ENCODE measurements at regions not wholly inside any gene's neighbourhood (a gene's known extent, or its start where the extent isn't known, plus 50 kb on each side); places are given as distances from the start of the nearest gene placed in this dataset.

DNA sequence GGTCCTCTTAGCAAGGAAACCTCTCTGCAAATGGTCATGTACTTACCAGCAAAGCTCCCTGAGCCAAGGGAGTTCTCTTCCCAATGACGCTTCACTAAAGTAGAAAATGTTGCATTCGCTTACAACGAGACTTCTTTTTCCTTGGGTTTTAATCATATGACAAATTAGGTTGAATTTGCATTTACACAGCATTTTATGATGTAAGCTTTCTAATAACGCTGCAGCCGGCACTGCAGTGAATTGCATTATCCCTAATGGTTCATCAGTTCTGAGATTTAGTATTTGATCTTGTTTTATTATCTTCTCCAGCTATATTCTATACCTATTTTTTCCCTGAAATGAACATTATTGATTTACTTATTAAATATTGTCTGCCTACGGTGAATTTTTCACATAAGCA, 339.3 kb upstream of the PFKP start:
- no peak for DNase-seq (ENCODE audit: low spot score)

GRCh38 chr10:2716596-2716995, 350.8 kb upstream of the PFKP start:
- DNase-seq (ENCODE audit: low spot score) = no peak

DNA sequence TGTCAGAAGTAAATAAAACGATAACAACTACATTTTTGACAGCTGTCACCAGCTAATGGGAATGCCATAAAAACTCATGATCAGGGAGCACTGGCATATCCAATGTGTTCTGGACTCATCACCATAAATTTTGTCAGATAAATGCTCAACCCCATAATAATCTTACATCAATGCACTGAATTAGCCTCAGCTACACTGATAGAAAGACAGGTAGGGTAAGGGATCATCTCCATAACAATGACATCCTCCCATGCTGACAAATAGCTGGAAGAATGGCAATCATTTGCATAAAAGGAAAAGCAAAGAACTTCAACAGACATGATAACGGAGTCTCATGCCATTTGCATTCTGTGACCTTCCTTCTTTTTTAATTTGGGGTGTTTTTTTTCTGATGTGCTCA, 352.8 kb upstream of the PFKP start:
- no peak for DNase-seq (ENCODE audit: low spot score)

GRCh38 chr10:2703953-2704352, 363.4 kb upstream of the PFKP start:
- DNase-seq (ENCODE audit: low spot score) = no peak

DNA sequence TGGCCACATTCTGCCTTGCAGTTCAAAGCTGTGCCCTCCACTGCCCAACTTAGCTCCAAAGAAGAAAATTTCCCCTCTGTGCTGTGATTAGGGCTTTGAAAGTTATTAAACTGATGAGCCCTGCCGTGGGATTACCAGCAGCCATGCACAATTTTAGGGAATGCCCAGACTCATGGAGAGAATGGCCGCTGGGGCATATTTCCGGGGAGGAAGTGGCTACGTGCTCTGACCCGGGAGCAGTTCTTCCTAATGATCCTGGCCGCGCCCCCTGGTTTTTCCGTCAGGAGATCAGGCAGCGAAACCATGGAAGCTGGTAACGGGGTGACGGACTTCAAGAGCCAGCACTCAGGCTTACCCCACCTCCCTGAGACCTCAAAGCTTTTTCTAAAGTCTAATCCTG, 365.5 kb upstream of the PFKP start:
- no peak for DNase-seq (ENCODE audit: low spot score)

- no peak for DNase-seq (ENCODE audit: low spot score)
Observed at GRCh38 chr10:2700626-2701305, 366.6 kb upstream of the PFKP start.

- DNase-seq (ENCODE audit: low spot score) = no peak
Observed at GRCh38 chr10:2688958-2689357, 378.4 kb upstream of the PFKP start.

DNA sequence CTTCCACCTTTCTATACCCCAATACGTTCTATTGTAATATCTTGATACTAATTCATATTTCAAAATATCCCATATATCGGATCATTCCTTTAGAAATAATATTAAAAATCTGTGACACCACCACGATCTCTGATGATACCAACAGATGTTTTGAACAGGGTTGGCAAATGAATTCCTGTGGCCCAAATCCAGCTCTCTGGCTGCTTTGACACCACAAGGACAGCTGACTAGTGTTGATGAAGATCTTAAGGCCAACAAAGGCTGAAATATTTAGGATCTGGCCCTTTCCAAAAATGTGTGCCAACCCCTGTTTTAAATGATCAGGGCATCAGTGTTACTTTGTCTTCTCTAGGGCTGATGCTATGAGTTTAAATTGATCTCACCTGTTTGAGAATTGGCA, 380.7 kb upstream of the PFKP start:
- DNase-seq (ENCODE audit: low spot score) = no peak

GRCh38 chr10:2682491-2682890, 384.9 kb upstream of the PFKP start:
- DNase-seq (ENCODE audit: low spot score) = no peak

DNA sequence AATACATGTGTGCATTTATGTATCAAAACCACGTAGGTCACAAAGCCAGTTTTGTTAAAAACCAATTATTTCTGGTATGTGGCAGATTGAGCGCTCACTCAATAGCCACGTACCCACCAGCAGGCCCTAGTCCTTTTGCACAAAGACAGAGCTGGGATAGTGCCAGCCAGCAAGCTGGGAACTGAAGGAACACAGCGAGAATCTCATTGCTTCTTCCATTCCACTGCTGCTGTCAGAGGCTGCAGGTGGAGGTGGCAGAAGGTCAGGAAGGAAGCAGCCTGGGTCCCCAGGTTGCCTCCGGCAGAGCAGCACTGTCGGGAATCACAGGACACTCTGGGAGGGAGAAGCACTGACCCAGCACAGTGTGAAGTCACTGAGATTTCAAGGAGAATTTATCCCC, 385.5 kb upstream of the PFKP start:
- DNase-seq (ENCODE audit: low spot score) = no peak

- DNase-seq (ENCODE audit: low spot score) = no peak
Observed at GRCh38 chr10:2680821-2681220, 386.5 kb upstream of the PFKP start.

DNA sequence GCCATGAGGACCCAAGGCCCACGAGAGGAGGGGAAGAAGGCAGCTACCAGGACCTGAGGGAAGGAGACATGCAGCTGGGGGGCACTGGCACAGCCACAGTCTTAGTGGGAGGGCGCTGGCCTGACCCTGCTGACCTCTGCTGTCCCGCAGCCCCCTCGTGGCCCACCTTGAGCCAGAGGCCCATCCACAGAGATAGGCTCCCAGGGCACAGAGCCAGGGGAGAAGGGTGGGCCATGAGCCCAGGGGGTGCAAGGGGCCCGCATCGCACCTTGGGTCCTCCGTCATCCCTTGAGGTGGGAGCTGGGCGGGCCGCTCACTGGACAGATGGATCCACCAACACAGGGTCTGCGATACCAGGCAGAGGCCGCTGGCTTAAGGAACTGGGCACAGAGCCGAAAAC, 387.7 kb upstream of the PFKP start:
- DNase-seq (ENCODE audit: low spot score) = no peak

- no peak for DNase-seq (ENCODE audit: low spot score)
Observed at GRCh38 chr10:2676455-2676854, 390.9 kb upstream of the PFKP start.

DNA sequence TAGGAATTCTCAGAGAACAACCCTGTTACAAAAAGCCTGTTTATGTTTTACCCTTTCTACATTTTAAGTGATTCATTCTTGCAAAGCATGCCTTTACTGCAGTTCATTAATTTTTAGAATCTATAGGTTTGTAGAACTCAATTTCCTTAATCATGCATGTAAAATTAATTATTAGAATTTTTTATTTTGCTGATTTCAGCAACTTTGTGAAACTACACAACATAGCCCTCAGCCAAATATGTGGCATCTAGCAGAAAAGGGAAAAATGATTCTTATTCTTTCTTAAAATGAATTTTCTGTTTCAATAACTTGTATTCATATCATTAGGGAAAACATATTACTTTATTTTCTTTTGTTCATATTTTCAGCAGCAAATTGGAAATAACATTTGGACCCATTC, 392.9 kb upstream of the PFKP start:
- DNase-seq (ENCODE audit: low spot score) = no peak

DNA sequence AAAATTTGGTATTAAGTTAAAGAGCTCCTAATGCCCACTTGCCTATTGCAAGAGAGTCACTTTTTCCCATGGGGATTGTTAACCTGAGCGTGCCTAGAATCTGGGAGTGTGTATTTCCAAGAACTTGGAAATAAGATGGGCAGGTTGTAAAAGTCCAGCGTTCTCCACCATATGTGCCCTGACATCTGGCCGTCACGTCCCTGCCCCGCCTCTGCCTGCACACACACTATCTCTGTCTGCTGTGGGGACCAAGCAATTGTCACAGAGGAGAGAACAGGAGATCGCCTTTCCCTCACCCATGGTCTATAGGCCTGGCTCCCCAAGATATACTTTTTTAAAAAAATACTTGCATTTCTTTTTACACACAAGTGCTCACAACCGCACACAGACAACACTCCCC, 396.5 kb upstream of the PFKP start:
- no peak for DNase-seq (ENCODE audit: low spot score)

DNA sequence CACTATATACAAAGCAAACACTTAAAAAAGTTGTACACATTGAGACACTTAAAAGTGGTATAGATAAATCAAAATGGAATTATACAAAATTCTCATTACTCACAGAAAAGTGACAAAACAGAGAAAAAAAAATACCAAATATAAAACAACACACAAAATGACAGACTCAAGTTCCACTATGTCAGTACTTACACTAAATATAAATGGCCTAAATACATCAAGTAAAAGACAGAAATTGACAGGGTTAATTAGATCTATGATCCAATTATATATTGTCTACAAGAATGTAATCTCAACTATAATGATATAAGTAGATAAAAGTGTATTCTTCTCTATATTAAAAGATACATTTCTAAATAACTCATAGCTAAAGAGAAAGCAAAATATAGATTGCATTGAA, 401.6 kb upstream of the PFKP start:
- no peak for DNase-seq (ENCODE audit: low spot score)

DNA sequence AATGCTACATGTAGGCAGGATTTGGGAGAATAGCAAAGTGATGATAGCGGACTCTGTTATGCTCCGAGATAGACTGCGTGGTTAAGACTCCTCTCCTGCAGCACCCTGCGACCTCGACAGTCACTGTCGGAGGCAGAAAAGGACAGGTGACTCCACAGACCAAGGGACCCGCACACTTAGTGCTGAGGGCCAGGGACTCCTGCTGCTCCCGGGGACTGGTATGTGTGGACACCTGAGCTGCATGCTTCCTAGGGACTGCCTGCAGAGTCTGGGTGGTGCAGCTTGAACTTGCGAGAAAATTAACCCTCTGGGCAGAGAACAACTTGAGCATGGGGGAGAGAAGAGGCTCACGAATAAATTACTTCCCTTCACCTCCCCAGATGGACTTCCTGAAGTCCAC, 407.1 kb upstream of the PFKP start:
- DNase-seq (ENCODE audit: low spot score) = no peak

DNA sequence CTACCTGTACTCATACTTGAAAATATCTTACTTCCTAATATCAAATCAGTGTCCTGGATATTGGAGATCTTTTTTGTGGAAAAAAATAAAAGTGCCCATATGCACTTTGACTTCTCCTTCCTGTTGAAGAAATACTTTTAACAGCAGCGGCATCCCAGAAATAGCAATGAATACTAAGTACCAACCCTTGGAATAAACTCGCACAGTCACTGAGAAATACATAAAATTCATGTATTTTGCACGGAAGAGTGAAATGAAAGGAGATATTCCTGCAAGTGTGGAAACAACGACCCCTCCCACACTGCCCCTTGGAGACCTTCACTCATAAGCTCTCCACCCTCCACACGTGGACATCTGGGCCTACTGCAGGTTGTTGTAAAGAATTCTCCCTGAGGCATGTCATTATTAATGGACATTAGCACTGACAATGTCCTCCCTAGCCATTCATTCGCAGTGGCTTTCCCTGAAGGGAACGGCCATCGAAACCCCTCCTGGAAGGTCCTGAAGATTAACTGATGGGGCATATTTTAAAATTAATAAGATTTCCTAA, 407.6 kb upstream of the PFKP start:
- no peak for DNase-seq (ENCODE audit: low spot score)

GRCh38 chr10:2658780-2659179, 408.6 kb upstream of the PFKP start:
- DNase-seq (ENCODE audit: low spot score) = no peak

DNA sequence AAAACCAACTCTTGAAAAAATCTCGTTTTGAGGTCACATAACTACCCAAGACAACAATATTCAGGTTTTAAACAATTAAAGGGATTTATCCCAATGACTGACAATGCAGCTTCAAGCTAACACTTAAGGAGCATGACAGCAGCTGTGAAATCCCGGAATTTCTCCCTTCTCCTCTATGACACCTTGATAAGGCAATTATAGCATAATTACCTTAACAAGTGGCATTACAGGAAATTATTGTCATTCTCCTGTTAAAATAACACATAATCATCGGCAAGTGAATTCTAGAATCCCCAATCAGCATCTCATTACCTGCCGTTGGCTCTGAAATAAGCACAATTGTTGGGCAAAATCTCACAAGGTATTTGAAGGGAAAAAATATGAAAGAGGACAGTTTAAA, 417.0 kb upstream of the PFKP start:
- DNase-seq (ENCODE audit: low spot score) = no peak

DNA sequence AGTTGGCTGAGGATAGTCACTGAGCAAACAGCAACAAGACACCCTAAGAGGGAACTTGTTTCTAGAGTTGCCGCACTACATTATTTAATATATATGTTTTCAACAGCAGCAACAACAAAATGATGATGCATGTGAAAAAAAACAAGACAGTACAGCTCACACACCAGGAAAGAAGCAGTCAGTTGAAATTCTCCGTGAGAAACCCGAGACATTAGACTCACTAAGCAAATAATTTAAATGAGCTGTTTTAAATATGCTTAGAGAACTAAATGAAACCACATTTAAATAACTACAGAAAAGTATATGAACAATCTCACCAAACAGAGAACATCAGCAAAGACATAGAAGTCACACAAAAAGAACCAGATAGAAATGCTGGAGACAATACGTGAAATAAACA, 426.3 kb upstream of the PFKP start:
- DNase-seq (ENCODE audit: low spot score) = no peak

GRCh38 chr10:2633630-2634029, 433.7 kb upstream of the PFKP start:
- DNase-seq (ENCODE audit: low spot score) = no peak

DNA sequence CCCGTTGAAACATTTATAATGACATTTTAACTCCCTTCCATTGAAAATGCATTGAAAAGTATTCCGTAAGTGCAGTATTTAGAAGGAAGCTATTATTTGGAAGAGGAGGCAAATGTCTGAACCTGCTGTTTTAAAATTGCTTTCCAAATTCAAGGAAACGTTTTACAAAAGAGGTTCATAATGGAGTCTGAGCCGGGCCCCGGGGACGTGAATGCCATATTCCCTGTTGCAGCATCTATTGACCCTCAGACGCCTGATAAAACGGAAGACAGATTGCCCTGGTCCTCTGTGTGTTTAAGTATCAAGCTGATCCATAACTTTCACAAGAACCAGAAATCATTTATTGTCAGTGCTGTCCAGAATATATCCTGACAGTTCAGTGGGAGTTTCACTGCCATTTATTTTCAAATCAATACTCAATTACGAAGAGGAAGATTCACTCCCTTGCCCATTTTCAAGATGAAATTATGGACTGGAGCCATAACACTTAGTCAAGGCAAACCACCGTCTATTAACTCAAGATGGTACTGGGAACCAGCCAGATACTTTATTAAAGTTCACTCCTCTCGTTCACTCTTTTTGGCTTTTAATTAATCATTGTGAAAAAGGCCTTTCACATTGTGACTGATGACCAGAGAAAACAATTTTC, 435.7 kb upstream of the PFKP start:
- DNase-seq (ENCODE audit: low spot score) = no peak

- no peak for DNase-seq (ENCODE audit: low spot score)
Observed at GRCh38 chr10:2628705-2629104, 438.6 kb upstream of the PFKP start.

All from GM03348 (cell line).